ENCODE measurements at regions not wholly inside any gene's neighbourhood (a gene's known extent, or its start where the extent isn't known, plus 50 kb on each side); places are given as distances from the start of the nearest gene placed in this dataset.

DNA sequence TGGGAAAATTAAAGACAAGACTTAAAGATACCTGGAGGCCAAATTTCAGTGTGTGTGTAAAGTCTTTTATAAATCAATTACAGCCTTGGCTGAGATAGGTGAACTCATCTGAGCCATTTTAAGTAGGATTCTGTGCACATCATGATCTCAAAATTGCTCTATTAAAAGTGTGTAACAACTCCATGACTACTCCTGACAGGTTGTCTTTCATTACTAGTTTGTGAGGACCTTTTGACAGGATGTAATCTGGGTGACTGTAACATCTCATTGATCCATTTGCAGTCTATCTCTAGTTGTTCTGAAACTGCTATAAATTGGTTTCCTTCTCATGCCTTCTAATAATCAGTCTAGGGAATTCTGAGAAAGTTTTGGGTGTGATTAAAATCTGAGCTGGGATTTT lies 753.3 kb downstream of the SLITRK5 start:
- TF ChIP-seq MYNN (tag by site-specific recombination; IDR thresholded peaks at IDR 0.05; ENCODE audit: borderline replicate concordance) (no peak), ZBTB8A (tag by site-specific recombination; IDR thresholded peaks at IDR 0.05) (no peak), CTCF (tag by site-specific recombination; IDR thresholded peaks at IDR 0.05) (no peak), KLF16 (tag by site-specific recombination; IDR thresholded peaks at IDR 0.05) (no peak), ZNF76 (tag by site-specific recombination; IDR thresholded peaks at IDR 0.05; ENCODE audit: borderline replicate concordance, low read depth) (no peak), ZNF148 (tag by site-specific recombination; IDR thresholded peaks at IDR 0.05; ENCODE audit: borderline replicate concordance) (no peak), ZNF513 (tag by site-specific recombination; IDR thresholded peaks at IDR 0.05) (no peak), ZNF274 (IDR thresholded peaks at IDR 0.05; ENCODE audit: low read length) (no peak), ZNF274 (tag by site-specific recombination; IDR thresholded peaks at IDR 0.05; ENCODE audit: borderline replicate concordance) (no peak), ZNF660 (tag by site-specific recombination; IDR thresholded peaks at IDR 0.05) (no peak), TRIM28 (IDR thresholded peaks at IDR 0.05; ENCODE audit: borderline replicate concordance, low read length) (no peak), ZFP69B (tag by site-specific recombination; IDR thresholded peaks at IDR 0.05) (no peak), ZNF350 (tag by site-specific recombination; IDR thresholded peaks at IDR 0.05) (no peak), ZNF239 (tag by site-specific recombination; IDR thresholded peaks at IDR 0.05) (no peak)

Measured in HEK293 (cell line).